Globus pallidus (tissue), 1 donor: ENCODE measurements at regions not wholly inside any gene's neighbourhood (a gene's known extent, or its start where the extent isn't known, plus 50 kb on each side); places are given as distances from the start of the nearest gene placed in this dataset.

Experiments
- DNase-seq: peaks from one replicate; pipeline ENCODE4 v3.0.0-alpha.2; 2015; ENCODE audit warnings: low spot score

DNA sequence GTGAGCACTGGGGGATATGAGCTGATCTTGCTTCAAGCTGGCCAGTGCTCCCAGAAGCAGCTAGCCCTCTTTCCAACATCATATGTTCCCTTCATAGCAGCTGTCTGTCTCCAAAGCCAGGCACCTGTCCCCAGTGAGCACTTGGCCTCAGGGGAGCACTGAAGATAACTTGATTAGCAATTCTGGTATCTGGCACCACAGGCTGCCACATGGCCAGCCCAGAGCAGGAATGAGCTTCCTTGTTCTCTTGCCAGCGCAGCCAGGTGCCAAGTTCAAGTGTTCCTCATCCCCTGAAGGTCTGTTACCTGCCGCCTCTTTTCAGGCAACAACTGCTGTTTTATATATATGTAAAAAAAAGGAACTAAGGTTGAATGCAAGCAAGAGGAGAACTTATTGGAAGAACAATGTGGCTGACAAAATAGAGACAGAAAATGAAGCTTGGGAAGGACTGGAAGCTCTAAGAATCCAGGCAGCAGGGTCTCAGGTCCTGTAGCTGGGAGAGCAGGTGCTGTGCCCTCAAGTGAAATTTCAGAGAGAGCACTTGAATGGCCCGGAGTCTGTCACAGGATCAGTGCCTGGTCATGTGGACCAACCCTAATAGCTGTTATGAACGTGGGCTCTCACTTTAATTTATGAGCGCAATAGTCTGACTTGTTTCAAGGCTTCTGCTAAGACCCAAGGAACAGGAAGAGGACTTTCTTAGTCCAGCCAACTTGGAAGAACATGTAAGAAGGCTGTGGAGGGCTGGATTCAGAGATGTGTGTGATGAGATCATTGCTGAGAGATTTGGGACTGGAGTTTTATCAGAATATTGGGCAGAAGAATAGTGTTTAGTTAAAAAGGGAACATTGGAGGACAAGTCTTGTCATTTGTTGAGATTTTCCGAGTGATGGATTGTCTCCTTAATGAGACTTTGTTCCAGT lies 267.2 kb downstream of the GLRX3 start:
- DNase-seq = no peak

DNA sequence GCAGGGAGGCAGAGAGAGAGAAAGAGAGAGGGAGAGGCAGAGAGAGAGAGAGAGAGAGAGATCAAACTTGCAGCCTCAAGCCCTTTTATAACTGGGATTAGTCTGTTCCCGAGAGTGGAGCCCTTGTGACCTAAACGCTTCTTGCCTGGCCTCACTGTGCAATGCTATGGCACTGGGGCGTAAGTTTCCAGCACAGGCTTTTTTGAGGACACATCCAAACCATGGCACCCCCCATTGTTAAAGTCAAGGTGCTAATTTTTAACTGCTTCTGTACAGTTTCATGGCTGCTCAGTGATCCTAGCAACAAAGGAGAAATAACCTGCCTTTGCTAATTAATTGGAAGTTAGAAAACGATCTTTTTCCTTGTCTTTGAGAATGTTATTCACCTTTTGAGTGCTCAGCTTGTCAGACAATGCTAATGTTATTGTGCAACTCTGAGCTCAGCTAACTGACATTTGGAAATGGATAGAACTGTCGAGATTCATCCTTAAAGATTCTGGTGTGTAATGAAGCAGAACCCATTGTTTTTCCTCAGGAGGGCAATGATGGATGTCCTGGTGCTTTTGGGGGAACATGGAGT lies 268.4 kb downstream of the GLRX3 start:
- no peak for DNase-seq

DNA sequence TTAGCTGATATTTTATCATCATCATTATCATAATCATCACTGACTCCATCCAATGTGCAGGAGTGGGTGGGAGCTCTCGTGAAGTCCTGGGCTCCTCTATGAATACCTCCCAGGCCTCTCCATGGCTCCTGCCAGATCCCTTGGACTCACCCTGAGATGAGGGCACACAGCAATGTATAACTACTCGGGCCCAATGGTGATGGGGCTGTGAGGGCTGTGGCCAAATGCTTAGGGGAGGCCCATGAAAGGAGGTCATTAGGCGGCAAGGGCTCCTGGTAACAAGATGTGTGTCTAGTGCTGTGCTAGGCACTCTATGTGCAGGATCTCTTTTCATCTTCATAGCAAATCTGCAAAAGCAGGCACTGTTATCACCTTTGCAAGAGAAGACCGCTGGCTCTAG lies 270.9 kb downstream of the GLRX3 start:
- no peak for DNase-seq

DNA sequence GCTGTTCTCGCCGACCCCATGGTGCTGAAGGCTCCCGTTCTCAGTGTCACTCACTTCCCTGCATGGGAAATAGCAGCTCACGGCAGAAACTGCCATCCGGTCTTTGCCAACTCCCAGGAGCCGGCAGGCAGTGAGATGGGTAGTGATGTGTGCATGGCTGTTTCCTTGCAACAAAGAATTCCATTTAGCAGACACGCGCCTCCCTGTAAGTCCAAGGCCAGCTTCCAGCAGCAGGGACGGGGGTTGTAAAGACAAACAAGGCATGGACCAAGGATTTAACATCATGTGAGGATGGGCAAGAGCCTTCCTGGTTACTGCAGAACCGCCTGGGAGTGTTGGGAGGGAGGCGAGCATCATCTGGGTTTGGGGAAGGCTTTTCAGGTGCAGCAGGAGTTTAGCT lies 273.1 kb downstream of the GLRX3 start:
- DNase-seq = peak; percentile 4

DNA sequence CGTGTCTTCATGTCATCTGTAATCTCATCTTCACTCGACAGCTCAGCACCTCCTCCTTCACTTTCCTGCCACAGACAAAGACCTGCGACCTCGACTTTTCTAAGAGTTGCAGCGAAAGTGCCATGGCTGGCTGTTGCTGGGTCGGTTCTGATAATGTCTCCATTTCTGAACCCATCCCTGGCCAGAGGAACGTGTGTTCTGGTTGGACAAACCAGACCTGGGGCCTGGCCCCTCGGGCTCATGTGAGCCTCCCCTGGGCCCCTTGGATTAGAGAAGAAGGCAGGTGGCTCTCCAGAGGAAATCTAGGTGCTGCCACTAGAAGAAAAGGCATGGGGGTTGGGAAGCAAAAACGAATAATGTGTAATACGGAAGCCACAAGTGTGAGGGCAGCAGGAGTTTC lies 273.7 kb downstream of the GLRX3 start:
- no peak for DNase-seq

DNA sequence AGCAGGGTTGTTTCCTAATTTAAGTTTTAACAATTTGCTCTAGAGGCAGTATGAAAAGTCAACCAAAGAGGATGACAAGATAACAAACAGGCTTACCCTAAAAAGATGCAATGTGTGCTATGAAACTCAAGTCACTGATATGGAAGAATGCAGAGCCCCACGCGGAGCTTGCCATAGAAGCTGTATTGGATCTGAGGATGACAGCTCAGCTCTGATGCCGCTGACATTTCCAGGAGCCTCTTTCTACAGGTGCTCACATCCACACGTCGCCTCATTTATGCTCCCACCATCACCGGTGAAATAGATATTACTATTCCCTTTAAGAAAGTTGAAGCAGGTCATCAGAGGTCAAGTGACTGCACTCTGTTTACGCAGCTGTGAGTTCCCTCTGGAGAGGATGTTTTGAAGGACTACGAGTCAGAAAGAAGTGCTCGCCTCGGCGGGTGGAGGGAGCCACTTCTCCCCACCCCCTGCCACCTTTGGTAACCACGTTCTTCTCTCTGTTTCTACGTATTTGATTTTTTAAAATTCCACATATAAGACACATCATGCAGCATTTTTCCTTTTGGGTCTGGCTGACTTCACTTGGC lies 275.4 kb downstream of the GLRX3 start:
- DNase-seq = no peak

DNA sequence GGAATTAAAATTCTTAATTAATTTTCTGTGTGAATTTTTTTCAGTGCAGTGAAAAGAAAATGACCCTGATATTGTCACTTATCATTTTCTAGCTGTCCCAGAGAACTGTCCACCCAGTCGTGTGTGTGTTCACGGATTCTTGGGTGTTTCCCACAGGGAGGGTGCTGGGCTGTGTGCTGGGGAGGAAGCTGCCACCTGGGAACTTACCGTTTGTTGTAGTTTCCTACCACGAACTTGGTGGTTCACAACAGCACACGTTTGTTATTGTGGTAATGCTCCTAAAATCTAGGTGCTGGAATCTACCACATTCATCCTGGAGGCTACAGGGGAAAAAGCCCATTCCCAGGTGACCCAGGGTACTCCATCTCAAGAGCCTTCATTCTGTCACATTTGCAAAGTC lies 276.1 kb downstream of the GLRX3 start:
- no peak for DNase-seq

DNA sequence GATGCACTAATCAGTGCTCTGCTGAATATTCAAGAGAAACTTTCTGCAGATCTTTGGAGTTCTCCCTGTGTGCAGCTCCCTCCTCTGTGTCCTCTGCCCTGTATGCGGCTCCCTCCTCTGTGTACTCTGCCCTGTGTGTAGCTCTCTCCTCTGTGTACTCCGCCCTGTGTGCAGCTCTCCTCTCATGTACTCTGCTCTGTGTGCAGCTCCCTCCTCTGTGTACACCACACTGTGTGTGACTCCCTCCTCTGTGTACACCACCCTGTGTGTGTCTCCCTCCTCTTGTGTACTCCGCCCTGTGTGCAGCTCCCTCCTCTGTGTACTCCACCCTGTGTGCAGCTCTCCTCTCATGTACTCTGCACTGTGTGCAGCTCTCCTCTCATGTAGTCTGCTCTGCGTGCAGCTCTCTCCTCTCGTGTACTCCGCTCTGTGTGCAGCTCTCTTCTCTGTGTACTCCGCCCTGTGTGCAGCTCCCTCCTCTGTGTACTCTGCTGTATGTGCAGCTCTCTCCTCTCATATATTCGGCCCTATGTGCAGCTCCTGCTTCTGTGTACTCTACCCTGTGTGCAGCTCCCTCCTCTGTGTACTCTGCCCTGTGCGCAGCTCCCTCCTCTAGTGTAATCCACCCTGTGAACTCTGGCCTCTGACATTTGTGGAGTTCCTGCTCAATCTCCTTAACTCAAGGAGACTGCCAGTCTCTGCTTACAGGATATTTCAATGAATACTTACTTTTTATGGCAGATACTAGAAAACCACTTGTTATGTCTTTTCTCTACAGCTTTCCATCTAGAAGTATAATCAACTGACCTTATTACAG lies 280.4 kb downstream of the GLRX3 start:
- no peak for DNase-seq

DNA sequence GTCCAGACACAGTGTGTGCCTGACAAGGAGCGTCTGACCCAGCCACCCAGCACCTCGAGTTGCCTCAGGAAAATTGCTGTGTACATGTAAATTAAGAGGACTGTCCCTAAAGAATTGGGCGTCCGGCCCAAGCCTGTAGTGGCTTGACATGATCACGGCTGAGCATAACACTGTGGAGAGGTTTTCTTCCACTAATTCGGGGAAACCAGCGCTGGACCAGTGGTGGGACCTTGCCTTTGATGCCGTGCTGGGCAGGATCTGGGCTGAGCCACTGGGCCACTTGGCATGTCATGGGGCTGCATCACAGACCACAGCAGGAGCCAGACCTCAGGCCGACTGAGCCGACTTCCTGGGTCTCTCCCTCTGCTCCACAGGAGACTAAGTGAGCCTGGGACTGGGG lies 282.5 kb downstream of the GLRX3 start:
- DNase-seq = no peak

DNA sequence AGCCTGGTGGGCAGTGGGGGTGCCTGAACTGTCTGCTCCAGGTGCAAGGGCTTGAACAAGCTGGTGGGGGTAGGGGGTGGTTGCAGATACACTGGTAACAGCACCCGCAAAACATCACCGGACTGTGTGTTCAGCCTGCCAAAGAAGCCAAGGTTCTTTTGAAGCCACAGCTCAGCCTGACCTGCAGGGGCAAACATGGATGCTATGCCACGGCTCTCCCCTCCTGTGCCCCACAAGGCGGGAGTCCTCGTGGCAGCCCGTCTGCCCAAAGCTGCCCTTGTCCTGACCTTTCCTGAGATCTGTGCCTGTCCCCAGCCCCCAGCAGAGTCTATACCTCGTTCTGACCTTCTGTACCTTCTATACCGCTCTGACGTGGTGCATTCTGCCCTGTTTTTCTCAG lies 285.7 kb downstream of the GLRX3 start:
- DNase-seq = no peak

DNA sequence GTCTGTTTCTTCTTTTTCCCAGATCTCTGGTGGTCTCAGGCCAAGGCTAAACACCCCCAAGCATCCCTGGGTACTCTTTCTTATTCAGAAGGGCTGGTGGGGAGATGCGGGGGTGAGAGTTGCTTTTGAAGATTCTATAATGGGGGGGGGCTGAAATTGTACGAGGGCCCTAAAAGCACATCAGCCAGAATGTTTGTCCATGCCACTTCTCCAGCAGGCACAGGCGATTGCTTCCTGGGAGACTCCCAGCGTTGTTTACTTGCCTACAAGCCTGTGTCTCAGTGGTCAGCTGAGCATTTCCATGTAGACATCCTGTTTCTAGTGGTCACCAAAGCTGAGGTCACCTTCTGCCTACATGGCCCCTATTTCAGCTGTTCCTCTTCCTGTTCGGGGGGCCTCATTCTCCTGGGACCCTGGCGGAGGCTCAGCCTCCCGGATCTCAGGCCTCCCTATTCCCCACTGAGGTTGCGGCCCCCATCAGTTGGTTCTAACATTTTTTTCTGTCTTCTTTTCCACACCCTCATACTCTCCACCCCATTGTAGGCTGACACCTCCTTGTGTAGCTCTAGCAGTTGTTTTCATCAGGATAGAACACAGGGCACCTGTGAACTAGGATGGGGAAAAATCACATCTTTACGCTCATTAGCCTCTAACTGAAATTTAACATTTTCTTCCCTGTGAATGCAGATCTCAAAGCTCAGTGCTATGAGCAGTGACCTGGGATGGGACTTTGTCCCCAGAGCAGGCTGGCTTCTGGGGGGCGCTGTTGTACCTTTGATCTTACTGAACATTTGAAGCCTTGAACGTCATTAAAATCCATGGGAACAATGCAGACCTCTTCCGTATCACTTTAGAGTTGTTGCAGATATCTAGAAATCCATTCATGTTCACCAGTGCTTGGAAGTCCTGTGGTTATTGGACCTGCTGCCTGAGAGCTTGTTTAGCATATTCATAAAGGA lies 286.5 kb downstream of the GLRX3 start:
- DNase-seq = no peak

DNA sequence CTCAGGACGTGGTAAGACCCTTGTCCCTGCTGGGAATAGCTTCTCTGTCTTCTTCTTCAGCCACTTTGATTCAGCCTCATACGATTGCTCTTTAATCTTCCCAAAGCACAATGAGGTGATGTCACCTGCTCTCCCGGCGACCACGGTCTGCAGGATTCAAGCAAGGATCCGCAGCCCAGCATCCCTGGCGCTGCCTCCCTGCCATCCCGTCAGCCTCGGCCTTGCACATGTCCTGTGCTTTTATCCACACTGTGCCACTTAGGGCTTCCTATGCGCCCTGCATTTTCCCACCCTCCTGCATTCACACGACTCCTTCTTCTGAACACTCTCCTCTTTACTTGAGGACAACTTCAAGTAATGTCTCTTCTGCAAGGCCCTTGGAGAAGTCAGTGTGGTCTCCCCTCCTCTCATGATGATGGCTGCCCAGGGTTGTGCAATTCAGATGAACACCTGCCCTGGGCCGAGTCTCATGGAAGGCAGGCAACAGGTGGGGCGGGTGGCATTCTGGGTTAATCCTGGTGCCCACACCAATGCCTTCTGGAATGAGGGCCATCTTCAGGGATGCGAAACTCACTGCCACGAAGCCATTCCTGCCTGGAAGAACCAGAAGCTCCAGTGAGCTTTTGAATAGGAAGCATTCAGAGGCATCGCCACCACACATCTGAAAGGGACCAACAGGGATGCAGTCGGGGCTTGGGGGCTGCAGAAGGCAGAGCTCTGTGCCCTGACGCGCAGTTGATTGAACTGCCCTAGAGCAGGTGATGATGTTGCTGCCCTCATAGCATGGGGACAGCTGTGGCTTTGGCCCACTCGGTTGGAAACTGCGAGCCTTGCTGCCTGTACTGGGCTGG lies 287.5 kb downstream of the GLRX3 start:
- no peak for DNase-seq

DNA sequence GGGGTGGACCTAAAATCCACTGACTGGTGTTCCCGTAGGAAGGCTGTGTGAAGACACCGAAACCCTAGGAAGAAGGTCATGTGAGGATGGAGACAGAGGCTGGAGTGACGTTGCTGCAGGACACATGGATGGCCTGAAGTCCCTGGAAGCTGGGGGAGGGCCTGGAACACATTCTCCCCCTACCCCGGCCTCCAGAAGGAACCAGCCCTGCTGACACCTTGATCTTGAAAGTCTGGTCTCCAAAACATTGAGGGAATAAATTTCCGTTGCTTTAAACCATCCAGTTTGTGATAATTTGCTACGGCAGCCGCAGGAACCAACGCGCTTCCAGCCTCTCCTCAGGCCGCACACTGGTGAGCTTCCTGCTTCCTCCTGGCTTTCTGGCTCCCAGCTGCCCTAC lies 288.2 kb downstream of the GLRX3 start:
- DNase-seq = no peak

DNA sequence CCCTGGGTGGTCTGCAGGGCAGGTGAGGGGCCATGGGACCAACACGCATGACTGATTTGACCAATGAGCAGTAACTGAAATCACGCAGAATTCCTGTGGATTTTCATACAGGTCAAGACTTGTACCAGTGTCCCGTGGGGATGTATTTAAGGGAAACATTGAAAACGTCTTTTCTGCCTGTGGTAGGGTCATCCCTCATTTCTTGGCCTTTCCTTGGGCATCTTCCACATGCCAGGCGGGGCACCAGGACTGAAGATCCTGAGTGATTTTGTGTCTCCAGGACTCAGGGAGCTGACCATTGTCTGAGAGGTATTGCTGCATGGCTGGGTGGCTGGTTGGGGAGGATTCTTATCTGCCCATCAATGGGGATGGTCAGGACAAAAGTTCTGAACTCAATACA lies 289.0 kb downstream of the GLRX3 start:
- no peak for DNase-seq

DNA sequence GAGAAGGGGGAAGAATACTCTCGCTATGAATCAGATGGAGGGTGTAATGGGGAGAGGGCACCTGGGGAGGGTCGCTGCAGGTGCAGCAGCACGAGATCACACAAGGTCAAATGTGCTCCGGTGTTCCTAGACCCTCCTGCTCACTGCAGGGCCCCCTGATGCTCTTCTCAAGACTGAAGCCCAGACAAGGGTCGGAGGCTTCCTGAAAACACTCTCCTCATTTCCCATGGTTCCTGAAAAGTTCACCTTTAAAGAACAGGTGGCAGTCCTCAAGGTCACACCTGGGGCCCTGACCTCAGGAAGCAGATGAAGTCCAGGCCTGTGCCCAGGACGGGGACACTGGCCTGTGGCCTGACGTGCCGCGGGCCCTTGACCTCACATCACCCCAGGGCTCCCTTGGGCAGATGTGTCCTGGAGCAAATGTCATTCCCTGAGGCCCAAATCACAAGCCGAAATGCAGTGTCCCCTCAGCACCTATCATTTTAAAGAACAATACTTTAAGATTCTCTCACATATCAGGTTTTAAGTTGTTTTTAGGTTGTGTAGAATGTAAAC lies 289.8 kb downstream of the GLRX3 start:
- no peak for DNase-seq

DNA sequence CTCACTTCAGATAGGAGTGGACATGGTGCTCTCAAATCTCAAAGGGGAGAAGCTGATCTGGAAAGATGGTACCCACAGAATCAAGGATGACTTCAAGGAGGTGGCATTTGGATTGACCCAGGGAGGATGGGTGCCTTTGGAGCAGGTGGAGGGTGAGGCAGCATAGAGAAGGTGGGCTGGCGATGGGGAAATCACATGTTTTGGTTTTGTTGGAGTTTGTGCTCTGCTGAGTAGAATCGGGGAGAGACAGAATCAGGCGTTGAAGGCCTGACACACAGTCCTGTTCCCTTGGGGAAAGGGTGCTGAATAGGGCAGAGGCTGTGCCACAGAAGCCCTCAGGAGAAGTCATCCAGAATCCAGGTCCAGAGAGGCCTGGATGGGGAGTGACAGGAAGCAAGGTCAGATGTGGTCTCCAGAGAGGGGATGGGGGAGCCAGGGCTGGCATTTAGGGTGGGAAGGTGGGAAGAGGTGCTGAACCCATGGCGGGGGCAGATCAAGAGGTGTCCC lies 291.1 kb downstream of the GLRX3 start:
- DNase-seq = no peak

DNA sequence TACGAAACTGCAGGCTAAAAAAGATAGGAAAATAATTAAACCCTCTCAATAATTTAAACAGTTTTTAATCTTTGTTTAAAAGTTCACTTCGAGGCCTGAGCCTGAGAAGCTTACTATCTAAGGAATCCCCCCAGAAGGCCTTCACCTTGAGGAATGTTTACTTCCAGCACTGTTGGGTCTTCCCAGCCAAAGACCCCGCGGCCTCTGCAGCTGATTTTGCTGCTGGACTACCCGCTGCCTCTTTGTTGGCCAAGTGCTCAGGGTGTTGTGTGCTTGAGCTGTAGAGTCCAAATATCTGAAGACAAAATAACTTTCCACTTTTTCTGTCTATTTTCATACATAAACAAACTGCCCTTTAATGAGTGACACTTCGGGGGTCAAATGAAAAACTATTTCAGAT lies 292.7 kb downstream of the GLRX3 start:
- no peak for DNase-seq

DNA sequence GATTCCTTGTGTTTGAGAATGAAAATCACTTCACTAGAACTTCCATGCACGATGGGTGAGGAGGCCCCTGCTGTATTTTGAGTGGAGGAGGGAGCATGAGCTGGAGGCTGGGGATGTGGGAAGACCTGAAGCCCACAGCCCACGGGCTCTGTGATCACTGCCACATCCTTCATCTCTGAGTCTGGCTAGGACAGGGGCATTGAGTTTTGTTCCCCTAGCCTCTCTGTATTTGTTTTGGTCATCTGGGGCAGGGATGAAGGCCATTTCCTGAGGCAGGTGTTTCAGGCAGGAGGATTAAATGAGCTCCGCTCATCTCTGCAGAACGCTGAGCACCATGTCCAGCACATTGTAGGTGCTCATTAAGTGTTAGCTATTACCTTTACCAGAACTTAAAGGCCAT lies 293.6 kb downstream of the GLRX3 start:
- no peak for DNase-seq

DNA sequence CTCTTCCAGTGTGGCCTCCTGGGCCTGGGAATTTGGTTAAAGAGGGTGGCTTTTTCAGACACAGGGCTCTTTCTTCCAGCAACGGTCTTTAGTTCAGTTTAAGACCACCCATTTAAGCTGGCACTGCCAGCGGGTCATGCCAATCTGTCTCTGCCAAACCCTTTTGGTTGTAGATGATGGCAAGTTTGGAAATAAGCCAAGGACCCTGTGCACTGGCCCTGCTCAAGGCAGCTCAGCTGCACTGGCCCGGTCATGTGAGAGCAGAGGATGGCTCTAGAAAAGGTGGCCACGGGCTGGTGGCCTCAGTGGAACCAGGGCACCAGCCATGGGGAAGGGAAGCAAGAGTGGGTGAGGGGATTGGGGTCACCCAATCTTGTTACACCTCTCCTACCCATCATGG lies 294.1 kb downstream of the GLRX3 start:
- DNase-seq = no peak
